ENCODE measurements at regions not wholly inside any gene's neighbourhood (a gene's known extent, or its start where the extent isn't known, plus 50 kb on each side); places are given as distances from the start of the nearest gene placed in this dataset.

DNA sequence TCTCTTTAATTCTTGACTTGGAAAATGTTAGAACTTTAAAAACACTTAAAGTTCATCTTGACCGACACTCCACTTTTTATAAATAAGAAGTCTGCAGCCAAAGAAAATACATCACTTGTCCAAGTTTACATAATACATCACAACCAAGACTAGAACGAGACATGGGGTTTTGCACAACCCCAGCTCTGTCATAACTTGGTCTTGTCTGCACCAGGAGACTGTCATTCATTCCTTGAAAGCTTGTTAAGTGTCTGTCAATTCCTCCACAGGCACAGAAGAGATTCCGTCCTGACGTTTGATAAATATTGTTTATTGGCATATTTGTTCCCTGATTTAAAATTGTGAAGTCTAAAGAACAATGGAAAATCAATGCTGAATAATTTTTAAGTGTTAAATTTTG lies 139.5 kb upstream of the SETBP1 start:
- no peak for TF ChIP-seq CTCF (IDR thresholded peaks at IDR 0.05)
- TF ChIP-seq POLR2A (IDR thresholded peaks at IDR 0.05), result no peak
- TF ChIP-seq POLR2AphosphoS5 (IDR thresholded peaks at IDR 0.05), result no peak

Measured in transverse colon (tissue), 4 donors.